Activated CD8-positive, alpha-beta memory T cell treated with anti-CD3 and anti-CD28 coated beads for 48 hours (primary cell): ENCODE measurements at regions not wholly inside any gene's neighbourhood (a gene's known extent, or its start where the extent isn't known, plus 50 kb on each side); places are given as distances from the start of the nearest gene placed in this dataset.

Experiments
- DNase-seq, 3 experiments: peaks; one replicate each; pipeline ENCODE4 v3.0.0-alpha.2; 2020; ENCODE audit warnings: low read depth in 2 of 3, low spot score in 2 of 3

- no peak for DNase-seq
Observed at GRCh38 chr4:180655886-180656285, 1587.3 kb upstream of the TENM3 start.

DNA sequence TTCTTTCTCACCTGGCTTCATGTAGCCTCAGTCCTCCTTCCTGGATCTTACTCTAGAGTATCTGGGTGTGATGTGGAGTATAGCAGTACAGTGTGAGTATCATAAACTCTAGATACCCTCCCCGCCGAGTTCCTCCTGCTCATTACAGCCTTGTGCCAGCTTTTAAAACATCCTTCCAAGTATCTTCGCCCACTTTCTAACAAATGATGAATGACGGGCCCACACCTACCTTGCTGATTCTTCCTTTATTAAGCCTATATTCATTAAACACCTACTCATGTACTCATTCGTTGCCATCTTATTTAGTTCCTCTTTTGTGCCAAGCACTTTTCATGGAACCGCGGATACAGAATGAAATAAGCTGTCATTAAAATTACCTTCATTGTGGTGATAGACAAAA, 1585.3 kb upstream of the TENM3 start:
- no peak for DNase-seq

DNA sequence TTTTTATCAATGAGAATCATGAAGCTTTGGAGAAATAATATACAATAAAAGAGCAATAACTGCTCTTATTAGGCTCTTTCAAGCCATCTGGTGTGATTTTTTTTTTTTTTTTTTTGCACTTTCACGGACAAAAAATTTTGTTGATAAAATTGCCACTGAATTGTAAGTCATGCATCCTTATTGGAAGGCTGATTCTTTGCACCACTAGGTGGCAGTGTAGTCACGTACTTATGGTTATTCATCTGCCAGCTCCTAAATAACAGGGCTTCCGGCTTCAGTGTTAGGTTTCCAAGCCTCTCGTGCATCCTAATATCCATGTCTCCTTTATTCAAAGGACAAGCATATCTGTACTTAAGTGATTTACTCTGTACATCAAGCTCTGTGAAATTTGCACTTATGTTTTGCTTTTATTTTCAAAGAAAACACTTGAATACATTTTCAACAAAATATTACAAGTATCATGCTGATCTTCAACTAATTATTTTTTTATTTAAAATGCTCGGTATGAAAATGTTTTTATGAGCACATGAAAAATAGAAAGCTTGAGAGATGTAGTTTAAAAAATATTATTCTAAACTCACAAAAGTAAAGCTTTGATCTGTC, 1578.3 kb upstream of the TENM3 start:
- peak in 1 of 3 experiments; percentile 17 for DNase-seq

DNA sequence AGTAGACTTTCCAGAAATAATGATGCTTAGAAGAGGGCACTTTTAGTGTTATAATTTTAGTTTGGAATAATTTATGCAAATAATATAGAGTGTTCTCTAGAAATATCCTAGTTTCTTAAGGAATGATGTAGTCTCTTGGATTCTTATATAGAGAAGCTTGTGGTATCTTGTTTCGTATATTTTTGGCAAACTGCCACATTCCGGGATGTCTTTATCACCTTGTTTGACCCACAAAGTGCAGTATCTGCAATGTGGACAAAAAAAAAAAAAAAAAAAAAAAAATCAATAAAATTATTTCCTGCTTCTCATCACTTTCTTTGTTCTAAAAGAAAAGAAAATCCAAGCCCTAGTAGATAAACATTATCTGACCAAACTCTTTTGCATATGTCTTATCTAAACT, 1577.7 kb upstream of the TENM3 start:
- DNase-seq, result no peak

DNA sequence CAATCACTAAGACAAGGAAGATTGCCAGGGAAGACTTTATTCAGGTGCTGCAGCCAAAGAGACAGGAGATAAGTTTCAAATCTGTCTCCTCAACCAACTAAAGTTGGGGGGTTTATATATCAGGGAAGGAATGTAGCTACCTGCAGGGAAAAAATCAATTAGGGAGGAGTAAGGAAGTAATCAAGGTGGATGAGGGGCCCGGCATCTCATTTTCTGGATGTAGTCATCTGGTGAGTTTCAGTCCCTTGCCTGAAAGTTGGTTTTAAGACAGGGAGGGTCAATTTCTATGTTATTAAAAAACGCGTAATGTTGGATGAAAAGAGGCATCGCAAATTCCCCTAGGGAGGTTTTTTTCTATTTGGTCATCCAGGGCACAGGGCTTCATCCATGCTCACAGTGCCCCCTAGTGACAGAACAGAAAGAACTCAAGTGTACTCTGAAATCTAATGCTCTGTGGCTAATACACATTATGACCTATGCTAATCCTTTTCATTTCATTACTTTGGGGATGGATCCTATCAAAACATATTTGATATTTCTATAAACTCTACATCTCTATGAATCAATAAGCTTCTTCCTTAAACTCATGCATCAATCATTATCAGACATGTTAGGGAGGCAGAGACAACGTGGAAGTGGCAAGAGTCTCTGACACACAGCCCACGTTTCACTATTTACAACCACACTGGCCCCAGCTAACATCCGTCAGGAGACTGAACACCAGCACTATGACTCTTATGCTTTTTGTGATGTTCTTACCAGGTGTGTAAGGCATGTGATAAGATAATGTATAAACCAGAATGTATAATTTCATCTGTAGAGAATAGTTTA, 1577.0 kb upstream of the TENM3 start:
- no peak for DNase-seq

DNA sequence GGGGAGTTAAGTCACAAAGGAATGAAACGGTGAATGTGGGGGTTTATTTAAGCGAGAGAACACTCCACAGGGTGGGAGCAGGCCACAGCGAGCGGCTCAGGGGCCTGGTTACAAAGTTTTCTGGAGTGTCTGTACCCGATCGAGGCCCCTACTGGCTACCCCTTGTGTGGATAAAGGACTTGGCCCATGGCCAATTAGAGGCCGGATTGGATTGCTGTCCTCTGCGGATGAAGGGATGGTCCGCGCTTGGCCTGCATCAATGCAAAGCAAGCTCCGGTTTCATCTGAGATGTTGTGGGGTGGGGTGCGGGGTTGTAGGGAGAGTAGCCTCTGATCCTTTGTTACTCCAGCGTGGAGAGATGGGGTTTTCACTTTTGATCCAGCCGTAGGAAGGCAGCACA, 1574.5 kb upstream of the TENM3 start:
- DNase-seq, result no peak

- no peak for DNase-seq
Observed at GRCh38 chr4:180669680-180670079, 1573.5 kb upstream of the TENM3 start.

- DNase-seq, result no peak
Observed at GRCh38 chr4:180674619-180675358, 1568.4 kb upstream of the TENM3 start.

DNA sequence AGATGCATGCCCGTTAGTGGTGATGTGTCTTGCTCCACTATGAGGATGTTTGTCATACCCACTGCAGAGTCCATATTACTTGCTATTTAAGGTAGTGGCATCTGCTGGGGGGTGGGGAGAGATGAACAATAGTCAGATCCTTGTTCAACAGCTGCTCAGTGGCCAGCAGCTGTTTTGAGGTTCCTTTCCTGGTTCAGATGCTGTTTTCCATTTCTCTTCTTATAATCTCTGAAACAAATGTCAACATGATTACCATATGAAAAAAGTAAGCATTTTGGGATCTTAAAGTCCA, 1567.9 kb upstream of the TENM3 start:
- no peak for DNase-seq

GRCh38 chr4:180680305-180680704, 1562.9 kb upstream of the TENM3 start:
- DNase-seq, result no peak

DNA sequence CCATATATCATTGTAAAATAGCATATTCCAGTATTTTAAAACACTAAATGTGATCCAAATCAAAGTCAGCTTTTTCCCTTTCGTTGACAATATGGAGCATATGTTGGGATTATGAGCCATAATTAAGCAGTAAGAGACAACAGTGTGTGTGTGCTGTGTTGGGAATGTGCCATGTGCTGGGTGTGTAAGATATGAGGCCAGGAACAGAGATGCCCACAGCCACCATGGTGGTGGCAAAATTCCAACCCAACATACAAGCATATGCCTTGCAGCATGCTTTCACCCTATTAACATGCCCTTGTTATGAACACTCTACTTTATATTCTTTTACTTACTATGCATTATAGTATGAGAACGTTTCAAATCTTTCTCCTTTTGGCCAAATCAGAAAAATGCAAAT, 1560.4 kb upstream of the TENM3 start:
- no peak for DNase-seq

DNA sequence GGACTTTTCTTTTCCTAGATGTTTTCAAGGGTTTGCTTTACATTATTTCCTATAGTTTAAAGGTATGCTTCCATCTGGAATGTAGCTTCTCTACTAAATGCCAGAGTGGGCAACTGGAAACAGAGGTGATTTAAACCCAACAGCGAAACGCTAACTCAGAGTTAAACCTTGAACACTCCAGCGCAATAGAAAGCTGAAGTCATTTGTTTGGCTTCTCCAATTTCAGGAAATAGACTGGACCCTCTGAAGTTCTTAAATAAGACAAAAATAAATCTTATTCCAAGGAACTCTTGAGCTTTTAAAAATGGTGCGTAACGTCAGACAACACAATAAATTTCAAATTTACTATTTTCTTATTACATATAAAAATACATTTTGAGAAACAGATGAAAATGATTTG, 1560.0 kb upstream of the TENM3 start:
- DNase-seq, result no peak

GRCh38 chr4:180688480-180688879, 1554.7 kb upstream of the TENM3 start:
- DNase-seq, result no peak

GRCh38 chr4:180694875-180695274, 1548.3 kb upstream of the TENM3 start:
- no peak for DNase-seq

- DNase-seq, result no peak
Observed at GRCh38 chr4:180695851-180696250, 1547.4 kb upstream of the TENM3 start.

DNA sequence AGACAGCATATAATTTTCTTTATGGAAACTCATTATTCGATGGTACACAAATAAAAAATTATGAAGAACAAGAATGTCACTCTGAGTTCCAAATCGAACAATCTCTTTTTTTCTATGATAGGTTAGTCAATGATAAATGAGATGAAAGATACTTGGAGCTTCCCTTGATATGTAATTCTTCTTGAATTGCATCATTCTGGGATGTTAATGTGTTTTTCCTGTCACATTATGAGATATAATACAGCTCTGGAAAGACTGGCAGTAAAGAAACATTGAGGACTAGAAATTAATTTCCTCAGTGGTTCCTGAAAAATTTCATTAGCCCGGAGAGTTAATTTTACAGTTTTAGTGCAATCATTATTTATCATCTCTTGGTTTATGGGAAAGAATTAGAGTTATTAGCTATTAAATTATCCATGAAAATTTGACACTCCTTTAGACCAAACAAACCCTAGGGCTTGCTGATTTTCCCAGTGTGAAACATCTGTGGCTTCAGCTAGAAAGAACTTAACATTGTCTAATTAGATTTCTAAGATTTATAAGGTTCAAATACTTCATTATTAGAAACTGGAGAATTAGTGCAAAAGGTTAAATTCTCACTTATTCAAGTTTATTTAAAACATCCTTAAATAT, 1546.6 kb upstream of the TENM3 start:
- DNase-seq, result no peak

DNA sequence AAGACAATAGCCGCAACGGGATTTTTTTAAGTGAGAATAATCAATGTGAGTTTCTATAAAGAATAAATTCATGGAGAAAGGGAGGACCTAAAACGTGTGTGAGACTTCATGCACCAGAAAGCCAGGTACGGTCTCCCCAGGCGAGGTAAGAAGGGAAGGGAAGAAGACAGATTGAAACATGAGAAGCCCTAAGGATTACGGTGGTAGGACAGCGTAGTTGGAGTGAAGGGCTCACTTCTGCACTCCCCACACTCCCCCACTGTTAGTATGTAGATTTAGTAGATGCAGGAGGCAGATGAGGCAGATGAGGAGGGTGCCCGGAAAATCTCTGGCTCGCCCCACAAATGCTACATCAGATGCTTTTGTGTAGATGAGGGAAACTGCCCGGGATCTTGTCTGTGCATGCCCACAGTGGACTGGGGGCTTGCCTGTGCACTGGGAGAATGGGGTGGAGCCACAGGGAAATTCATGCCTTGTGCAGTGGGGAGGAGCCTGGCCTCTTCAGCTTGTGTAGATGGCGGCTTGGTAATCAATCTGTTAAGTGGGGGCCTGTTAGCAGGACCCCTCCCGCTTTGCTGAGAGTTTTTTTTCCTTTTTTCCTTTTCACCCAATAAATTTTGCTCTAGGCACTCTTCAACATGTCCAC, 1544.5 kb upstream of the TENM3 start:
- DNase-seq, result no peak

- DNase-seq, result no peak
Observed at GRCh38 chr4:180706766-180707165, 1536.4 kb upstream of the TENM3 start.

- no peak for DNase-seq
Observed at GRCh38 chr4:180710628-180711337, 1532.4 kb upstream of the TENM3 start.

DNA sequence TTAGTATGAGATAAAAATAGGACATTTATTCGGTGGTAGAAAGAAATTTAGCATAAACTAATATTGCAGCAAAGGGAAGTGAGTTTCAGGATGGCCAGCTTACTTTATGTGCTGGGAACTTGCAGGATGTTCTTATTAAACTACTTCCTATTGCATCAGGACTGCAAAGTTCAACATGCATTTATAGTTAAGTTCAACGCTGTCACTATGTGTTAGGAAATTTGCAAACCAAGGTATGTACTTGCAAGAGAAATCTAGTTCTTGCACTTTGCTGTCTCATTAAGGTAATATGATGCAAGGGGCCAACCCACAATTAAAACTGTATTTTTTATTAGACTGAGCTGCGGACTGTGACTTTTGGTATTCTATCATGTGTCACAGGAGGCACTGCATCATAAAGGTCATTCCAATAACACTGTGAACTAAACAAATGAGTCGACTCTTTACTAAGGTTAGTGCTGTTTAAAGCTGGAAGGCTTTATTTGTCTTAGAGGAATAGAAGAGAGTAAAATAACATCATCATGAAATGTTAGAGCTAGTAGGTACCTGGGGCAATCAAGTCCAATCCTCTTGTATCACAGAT, 1525.7 kb upstream of the TENM3 start:
- DNase-seq, result no peak
